SK-N-SH treated with all-trans-retinoic acid at 6 μM for 48 hours (cell line): ENCODE measurements at regions not wholly inside any gene's neighbourhood (a gene's known extent, or its start where the extent isn't known, plus 50 kb on each side); places are given as distances from the start of the nearest gene placed in this dataset.

Experiments
- ATAC-seq: fragments of 200-7000 bp; cut with Tn5 transposase; 3 replicates; pipeline ENCODE4 v1.9.1; 2020; ENCODE audit warnings: mild to moderate bottlenecking, moderate library complexity
- BACH2 ChIP-seq: fragments of 250-450 bp; sonication (Bioruptor Pico); IDR thresholded peaks from 2 replicates; pipeline ENCODE4 v1.9.0; 2021; ENCODE audit warnings: mild to moderate bottlenecking, borderline replicate concordance
- ESRRG ChIP-seq: fragments of 250-450 bp; sonication (Bioruptor Pico); IDR thresholded peaks from 2 replicates; pipeline ENCODE4 v1.6.1; 2021; ENCODE audit warnings: mild to moderate bottlenecking
- GLIS3 ChIP-seq: fragments of 250-450 bp; sonication (Bioruptor Pico); IDR thresholded peaks from 2 replicates; pipeline ENCODE4 v1.5.0; 2020; ENCODE audit warnings: mild to moderate bottlenecking, moderate library complexity
- ISL1 ChIP-seq: fragments of 250-450 bp; sonication (Bioruptor Pico); IDR thresholded peaks from 2 replicates; pipeline ENCODE4 v2.1.2; 2022; ENCODE audit warnings: mild to moderate bottlenecking, moderate library complexity
- OSR1 ChIP-seq: fragments of 250-450 bp; sonication (Bioruptor Pico); IDR thresholded peaks from 2 replicates; pipeline ENCODE4 v1.8.0; 2022; ENCODE audit warnings: moderate library complexity, mild to moderate bottlenecking, inconsistent platforms
- PPARA ChIP-seq: fragments of 250-450 bp; sonication (Bioruptor Pico); IDR thresholded peaks from 2 replicates; pipeline ENCODE4 v1.5.0; 2020; ENCODE audit warnings: mild to moderate bottlenecking, borderline replicate concordance
- RARB ChIP-seq: fragments of 250-450 bp; sonication (Bioruptor Pico); IDR thresholded peaks from 2 replicates; pipeline ENCODE4 v1.8.0; 2021; ENCODE audit warnings: mild to moderate bottlenecking, moderate library complexity
- SNAI2 ChIP-seq: fragments of 250-450 bp; sonication (Bioruptor Pico); IDR thresholded peaks from 2 replicates; pipeline ENCODE4 v1.5.0; 2020; ENCODE audit warnings: mild to moderate bottlenecking, moderate library complexity
- TCF4 ChIP-seq: fragments of 250-450 bp; sonication (Bioruptor Pico); IDR thresholded peaks from 2 replicates; pipeline ENCODE4 v1.8.0; 2021; ENCODE audit warnings: mild to moderate bottlenecking, moderate library complexity, borderline replicate concordance
- TOX ChIP-seq: fragments of 250-450 bp; sonication (Bioruptor Pico); IDR thresholded peaks from 2 replicates; pipeline ENCODE4 v1.8.0; 2021; ENCODE audit warnings: mild to moderate bottlenecking, moderate library complexity, borderline replicate concordance
- ZC3H10 ChIP-seq: fragments of 250-450 bp; sonication (Bioruptor Pico); IDR thresholded peaks from 2 replicates; pipeline ENCODE4 v1.5.1; 2021; ENCODE audit warnings: mild to moderate bottlenecking, moderate library complexity
- ZFP30 ChIP-seq: fragments of 450-650 bp; formaldehyde crosslinking; IDR thresholded peaks from 2 replicates; pipeline ENCODE4 v1.5.0; 2022; ENCODE audit warnings: mild to moderate bottlenecking, moderate library complexity
- ZNF565 ChIP-seq: fragments of 450-650 bp; formaldehyde crosslinking; conservative IDR thresholded peaks from 2 replicates; pipeline ENCODE4 v1.5.0; 2020; ENCODE audit warnings: low read depth, mild to moderate bottlenecking, moderate library complexity
- ZNF8 ChIP-seq: fragments of 450-650 bp; formaldehyde crosslinking; IDR thresholded peaks from 2 replicates; pipeline ENCODE4 v1.5.0; 2020; ENCODE audit warnings: mild to moderate bottlenecking, moderate library complexity
- TF ChIP-seq, protein P1 (sequence below): fragments of 250-450 bp; sonication (Bioruptor Pico); IDR thresholded peaks from 2 replicates; pipeline ENCODE4 v1.8.0; 2020; ENCODE audit warnings: mild to moderate bottlenecking, moderate library complexity, borderline replicate concordance
- TF ChIP-seq, protein P2 (sequence below): fragments of 250-450 bp; sonication (Bioruptor Pico); IDR thresholded peaks from 2 replicates; pipeline ENCODE4 v1.8.0; 2021; ENCODE audit warnings: low read depth, mild to moderate bottlenecking, moderate library complexity, borderline replicate concordance
- TF ChIP-seq, protein P3 (sequence below): fragments of 250-450 bp; sonication (Bioruptor Pico); IDR thresholded peaks from 2 replicates; pipeline ENCODE4 v1.5.1; 2021; ENCODE audit warnings: mild to moderate bottlenecking, moderate library complexity
- TF ChIP-seq, protein P4 (sequence below): fragments of 250-450 bp; sonication (Bioruptor Pico); IDR thresholded peaks from 2 replicates; pipeline ENCODE4 v1.5.1; 2020; ENCODE audit warnings: low read depth, mild to moderate bottlenecking, moderate library complexity
- TF ChIP-seq, protein P5 (sequence below): fragments of 250-450 bp; sonication (Bioruptor Pico); IDR thresholded peaks from 2 replicates; pipeline ENCODE4 v1.5.0; 2020; ENCODE audit warnings: mild to moderate bottlenecking, moderate library complexity

DNA sequence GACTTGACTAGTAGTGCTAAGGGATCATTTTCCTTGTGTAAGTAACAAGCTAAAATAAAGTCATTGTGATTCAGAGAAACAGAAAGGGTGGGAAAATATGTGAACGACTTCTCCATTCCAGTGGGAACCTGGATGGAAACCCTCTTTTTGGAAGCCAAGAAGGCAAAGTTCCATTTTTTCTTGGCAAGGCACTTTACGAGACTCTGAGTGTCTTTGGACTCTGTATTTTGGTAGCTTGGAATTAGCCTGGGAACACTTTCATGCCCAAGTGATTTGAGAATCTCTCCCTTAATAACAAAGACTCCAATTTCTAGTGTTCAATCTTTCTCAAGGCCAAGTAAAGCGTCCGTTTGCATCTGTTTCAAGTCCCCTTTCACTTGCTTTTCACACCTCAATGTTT is 100.5 kb upstream of the SASH1 start:
- ATAC-seq = no peak
- TF ChIP-seq, protein P1, sequence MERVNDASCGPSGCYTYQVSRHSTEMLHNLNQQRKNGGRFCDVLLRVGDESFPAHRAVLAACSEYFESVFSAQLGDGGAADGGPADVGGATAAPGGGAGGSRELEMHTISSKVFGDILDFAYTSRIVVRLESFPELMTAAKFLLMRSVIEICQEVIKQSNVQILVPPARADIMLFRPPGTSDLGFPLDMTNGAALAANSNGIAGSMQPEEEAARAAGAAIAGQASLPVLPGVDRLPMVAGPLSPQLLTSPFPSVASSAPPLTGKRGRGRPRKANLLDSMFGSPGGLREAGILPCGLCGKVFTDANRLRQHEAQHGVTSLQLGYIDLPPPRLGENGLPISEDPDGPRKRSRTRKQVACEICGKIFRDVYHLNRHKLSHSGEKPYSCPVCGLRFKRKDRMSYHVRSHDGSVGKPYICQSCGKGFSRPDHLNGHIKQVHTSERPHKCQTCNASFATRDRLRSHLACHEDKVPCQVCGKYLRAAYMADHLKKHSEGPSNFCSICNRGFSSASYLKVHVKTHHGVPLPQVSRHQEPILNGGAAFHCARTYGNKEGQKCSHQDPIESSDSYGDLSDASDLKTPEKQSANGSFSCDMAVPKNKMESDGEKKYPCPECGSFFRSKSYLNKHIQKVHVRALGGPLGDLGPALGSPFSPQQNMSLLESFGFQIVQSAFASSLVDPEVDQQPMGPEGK (CRISPR knock-in tag) = no peak
- TF ChIP-seq, protein P2, sequence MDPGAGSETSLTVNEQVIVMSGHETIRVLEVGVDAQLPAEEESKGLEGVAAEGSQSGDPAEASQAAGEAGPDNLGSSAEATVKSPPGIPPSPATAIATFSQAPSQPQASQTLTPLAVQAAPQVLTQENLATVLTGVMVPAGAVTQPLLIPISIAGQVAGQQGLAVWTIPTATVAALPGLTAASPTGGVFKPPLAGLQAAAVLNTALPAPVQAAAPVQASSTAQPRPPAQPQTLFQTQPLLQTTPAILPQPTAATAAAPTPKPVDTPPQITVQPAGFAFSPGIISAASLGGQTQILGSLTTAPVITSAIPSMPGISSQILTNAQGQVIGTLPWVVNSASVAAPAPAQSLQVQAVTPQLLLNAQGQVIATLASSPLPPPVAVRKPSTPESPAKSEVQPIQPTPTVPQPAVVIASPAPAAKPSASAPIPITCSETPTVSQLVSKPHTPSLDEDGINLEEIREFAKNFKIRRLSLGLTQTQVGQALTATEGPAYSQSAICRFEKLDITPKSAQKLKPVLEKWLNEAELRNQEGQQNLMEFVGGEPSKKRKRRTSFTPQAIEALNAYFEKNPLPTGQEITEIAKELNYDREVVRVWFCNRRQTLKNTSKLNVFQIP (CRISPR knock-in tag) = no peak

DNA sequence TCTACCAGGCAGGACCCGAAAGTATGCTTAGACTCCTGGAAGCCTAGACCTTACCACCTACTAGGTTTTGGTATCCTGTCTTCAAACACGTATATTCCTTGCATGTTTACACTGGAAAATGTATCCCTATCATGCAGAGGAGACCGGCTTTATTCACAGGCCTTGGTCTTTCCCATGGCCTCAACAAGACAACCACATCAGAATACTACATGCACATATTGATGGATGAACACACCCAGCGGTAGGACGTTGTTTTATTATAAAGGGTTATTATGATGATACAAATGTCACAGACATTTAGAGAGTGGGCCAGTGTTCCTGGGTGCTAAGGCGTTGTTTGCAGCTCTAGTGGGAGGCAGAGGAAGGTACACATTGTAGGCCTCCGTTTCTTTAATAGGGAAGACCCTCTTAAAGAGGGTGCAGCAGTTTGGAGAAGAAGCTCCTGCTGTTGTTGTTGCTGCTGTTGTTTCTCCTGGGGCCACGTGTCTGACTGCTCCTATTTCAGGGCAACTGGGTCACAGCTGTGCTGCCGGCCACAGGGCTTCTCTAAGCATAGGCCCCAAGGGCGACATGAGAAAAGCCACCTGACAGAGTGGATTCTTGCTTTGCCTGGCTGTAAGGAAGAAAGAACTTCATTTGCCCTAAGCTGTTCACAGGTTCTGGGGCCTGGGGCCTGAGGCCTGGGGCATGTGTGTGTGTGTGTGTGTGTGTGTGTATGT is 98.3 kb upstream of the SASH1 start:
- no peak for TF ChIP-seq TOX (CRISPR knock-in tag)
- TF ChIP-seq, protein P3, sequence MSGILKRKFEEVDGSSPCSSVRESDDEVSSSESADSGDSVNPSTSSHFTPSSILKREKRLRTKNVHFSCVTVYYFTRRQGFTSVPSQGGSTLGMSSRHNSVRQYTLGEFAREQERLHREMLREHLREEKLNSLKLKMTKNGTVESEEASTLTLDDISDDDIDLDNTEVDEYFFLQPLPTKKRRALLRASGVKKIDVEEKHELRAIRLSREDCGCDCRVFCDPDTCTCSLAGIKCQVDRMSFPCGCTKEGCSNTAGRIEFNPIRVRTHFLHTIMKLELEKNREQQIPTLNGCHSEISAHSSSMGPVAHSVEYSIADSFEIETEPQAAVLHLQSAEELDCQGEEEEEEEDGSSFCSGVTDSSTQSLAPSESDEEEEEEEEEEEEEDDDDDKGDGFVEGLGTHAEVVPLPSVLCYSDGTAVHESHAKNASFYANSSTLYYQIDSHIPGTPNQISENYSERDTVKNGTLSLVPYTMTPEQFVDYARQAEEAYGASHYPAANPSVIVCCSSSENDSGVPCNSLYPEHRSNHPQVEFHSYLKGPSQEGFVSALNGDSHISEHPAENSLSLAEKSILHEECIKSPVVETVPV (CRISPR knock-in tag) = no peak
- TF ChIP-seq ZC3H10 (CRISPR knock-in tag) = no peak
- TF ChIP-seq, protein P2 (CRISPR knock-in tag) = no peak
- TF ChIP-seq, protein P4, sequence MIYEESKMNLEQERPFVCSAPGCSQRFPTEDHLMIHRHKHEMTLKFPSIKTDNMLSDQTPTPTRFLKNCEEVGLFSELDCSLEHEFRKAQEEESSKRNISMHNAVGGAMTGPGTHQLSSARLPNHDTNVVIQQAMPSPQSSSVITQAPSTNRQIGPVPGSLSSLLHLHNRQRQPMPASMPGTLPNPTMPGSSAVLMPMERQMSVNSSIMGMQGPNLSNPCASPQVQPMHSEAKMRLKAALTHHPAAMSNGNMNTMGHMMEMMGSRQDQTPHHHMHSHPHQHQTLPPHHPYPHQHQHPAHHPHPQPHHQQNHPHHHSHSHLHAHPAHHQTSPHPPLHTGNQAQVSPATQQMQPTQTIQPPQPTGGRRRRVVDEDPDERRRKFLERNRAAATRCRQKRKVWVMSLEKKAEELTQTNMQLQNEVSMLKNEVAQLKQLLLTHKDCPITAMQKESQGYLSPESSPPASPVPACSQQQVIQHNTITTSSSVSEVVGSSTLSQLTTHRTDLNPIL = no peak
- TF ChIP-seq GLIS3 (CRISPR knock-in tag) = no peak
- no peak for TF ChIP-seq ISL1 (CRISPR knock-in tag)
- TF ChIP-seq TCF4 = no peak
- TF ChIP-seq, protein P1 (CRISPR knock-in tag) = no peak
- TF ChIP-seq ZNF8 = no peak
- TF ChIP-seq RARB = no peak
- TF ChIP-seq SNAI2 (CRISPR knock-in tag) = no peak
- TF ChIP-seq ZFP30 (CRISPR knock-in tag) = no peak
- TF ChIP-seq, protein P5, sequence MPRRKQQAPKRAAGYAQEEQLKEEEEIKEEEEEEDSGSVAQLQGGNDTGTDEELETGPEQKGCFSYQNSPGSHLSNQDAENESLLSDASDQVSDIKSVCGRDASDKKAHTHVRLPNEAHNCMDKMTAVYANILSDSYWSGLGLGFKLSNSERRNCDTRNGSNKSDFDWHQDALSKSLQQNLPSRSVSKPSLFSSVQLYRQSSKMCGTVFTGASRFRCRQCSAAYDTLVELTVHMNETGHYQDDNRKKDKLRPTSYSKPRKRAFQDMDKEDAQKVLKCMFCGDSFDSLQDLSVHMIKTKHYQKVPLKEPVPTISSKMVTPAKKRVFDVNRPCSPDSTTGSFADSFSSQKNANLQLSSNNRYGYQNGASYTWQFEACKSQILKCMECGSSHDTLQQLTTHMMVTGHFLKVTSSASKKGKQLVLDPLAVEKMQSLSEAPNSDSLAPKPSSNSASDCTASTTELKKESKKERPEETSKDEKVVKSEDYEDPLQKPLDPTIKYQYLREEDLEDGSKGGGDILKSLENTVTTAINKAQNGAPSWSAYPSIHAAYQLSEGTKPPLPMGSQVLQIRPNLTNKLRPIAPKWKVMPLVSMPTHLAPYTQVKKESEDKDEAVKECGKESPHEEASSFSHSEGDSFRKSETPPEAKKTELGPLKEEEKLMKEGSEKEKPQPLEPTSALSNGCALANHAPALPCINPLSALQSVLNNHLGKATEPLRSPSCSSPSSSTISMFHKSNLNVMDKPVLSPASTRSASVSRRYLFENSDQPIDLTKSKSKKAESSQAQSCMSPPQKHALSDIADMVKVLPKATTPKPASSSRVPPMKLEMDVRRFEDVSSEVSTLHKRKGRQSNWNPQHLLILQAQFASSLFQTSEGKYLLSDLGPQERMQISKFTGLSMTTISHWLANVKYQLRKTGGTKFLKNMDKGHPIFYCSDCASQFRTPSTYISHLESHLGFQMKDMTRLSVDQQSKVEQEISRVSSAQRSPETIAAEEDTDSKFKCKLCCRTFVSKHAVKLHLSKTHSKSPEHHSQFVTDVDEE (CRISPR knock-in tag) = no peak
- no peak for TF ChIP-seq BACH2 (CRISPR knock-in tag)
- no peak for TF ChIP-seq ESRRG (CRISPR knock-in tag)
- no peak for TF ChIP-seq OSR1 (CRISPR knock-in tag)
- TF ChIP-seq PPARA (CRISPR knock-in tag) = no peak
- TF ChIP-seq ZNF565 = no peak
- ATAC-seq = no peak
